Left lung (tissue), 4 donors: ENCODE measurements at regions not wholly inside any gene's neighbourhood (a gene's known extent, or its start where the extent isn't known, plus 50 kb on each side); places are given as distances from the start of the nearest gene placed in this dataset.
A peak's percentile ranks its signal among the peaks of the same experiment; 100 is the strongest.

ENCODE experiments used
- ATAC-seq: fragments of 200-7000 bp; cut with Tn5 transposase; one replicate; pipeline ENCODE4 v1.9.1; 2020; ENCODE audit warnings: moderate library complexity
- DNase-seq, 4 donors: peaks; one replicate each; pipeline ENCODE4 v3.0.0-alpha.2; 2013 to 2020
- H3K27ac ChIP-seq, 2 donors: fragments of 200-600 bp; sonication (generic) in 1 of 2; one replicate each; pipeline versions ENCODE4 v1.5.0 to v1.8.0; 2020 to 2021
- H3K27me3 ChIP-seq, 2 donors: fragments of 200-600 bp; sonication (generic) in 1 of 2; one replicate each; pipeline versions ENCODE4 v1.5.0 to v1.8.0; 2020 to 2021
- H3K36me3 ChIP-seq, 2 donors: fragments of 200-600 bp; sonication (generic) in 1 of 2; one replicate each; pipeline versions ENCODE4 v1.5.0 to v1.8.0; 2020 to 2021
- H3K4me1 ChIP-seq, 2 donors: fragments of 200-600 bp; one replicate each; pipeline ENCODE4 v1.8.0; 2021
- H3K4me3 ChIP-seq, 2 donors: fragments of 200-600 bp; sonication (generic) in 1 of 2; one replicate each; pipeline versions ENCODE4 v1.5.0 to v1.8.0; 2020 to 2021; ENCODE audit warnings: mild to moderate bottlenecking in 1 of 2
- H3K9me3 ChIP-seq, 2 donors: fragments of 200-600 bp; sonication (generic) in 1 of 2; one replicate each; pipeline versions ENCODE4 v1.5.0 to v1.8.0; 2020 to 2021
- CTCF ChIP-seq, 2 donors: fragments of 200-600 bp; sonication (generic) in 1 of 2; IDR thresholded peaks; one replicate each; pipeline versions ENCODE4 v1.5.0 to v1.8.0; 2021; ENCODE audit warnings: antibody characterized with exemption in 2 of 2
- intact Hi-C, 2 donors: fragments of 100-400 bp; cut with DNase I; formaldehyde crosslinking; loops; one replicate each; pipeline versions ENCODE4 v1.11.2 to v1.14.2; 2022
- donor health status: DM: no; HTN: yes; CAD: no.
- donor health status: DM: no; HTN: no; CAD: no.

GRCh38 chr21:36647279-36648093 lies 51.4 kb upstream of the SIM2 start:
- intact Hi-C loops: no loop called here
- no peak for DNase-seq
- Histone ChIP-seq H3K9me3 (no peaks in the 10 kb centered on the region), H3K27me3 (peaks cover 0 to 8% of the 10 kb centered on the region in 2 donors), H3K4me1 (no peaks in the 10 kb centered on the region), H3K36me3 (no peaks in the 10 kb centered on the region), H3K27ac (no peak overlapping the region), H3K4me3 (no peak overlapping the region)
- no peak for TF ChIP-seq CTCF (IDR thresholded peaks at IDR 0.05)
- ATAC-seq: peak; percentile 59
